ENCODE measurements at regions not wholly inside any gene's neighbourhood (a gene's known extent, or its start where the extent isn't known, plus 50 kb on each side); places are given as distances from the start of the nearest gene placed in this dataset.

- no peak for TF ChIP-seq POLR2AphosphoS5 (IDR thresholded peaks at IDR 0.05)
- TF ChIP-seq CTCF (IDR thresholded peaks at IDR 0.05) = no peak
Measured at GRCh38 chr4:100842856-100843255, 325.0 kb upstream of the EMCN start.

Data from sigmoid colon (tissue), 4 donors.